NCI-H2227 (cell line): ENCODE measurements at regions not wholly inside any gene's neighbourhood (a gene's known extent, or its start where the extent isn't known, plus 50 kb on each side); places are given as distances from the start of the nearest gene placed in this dataset.
A peak's percentile ranks its signal among the peaks of the same experiment; 100 is the strongest.
"Not testable (repeated sequence)": the region's sequence is repeated elsewhere in the genome, so short reads cannot be mapped to it uniquely, and the experiment has no call there.

Source experiments
- DNase-seq: peaks from one replicate; lab custom pipeline; 2025; ENCODE audit not compliant: unreplicated experiment; lab: John Stamatoyannopoulos, UW

GRCh38 chr10:125554753-125555152 lies 128.2 kb downstream of the TEX36 start:
- no peak for DNase-seq

- no peak for DNase-seq
These were observed 128.8 kb downstream of the TEX36 start for GRCh38 chr10:125554016-125554703.

- DNase-seq: no peak
These were observed 129.9 kb downstream of the TEX36 start for GRCh38 chr10:125553091-125553490.

- no peak for DNase-seq
These were observed 131.7 kb downstream of the TEX36 start for GRCh38 chr10:125551247-125551646.

- no peak for DNase-seq
These were observed 132.6 kb downstream of the TEX36 start for GRCh38 chr10:125550362-125550761.

- no peak for DNase-seq
These were observed 133.3 kb downstream of the TEX36 start for GRCh38 chr10:125549653-125550052.

- DNase-seq: no peak
These were observed 134.1 kb downstream of the TEX36 start for GRCh38 chr10:125548878-125549277.

GRCh38 chr10:125548356-125548755 lies 134.6 kb downstream of the TEX36 start:
- DNase-seq: no peak

- no peak for DNase-seq
These were observed 135.8 kb downstream of the TEX36 start for GRCh38 chr10:125547010-125547650.

GRCh38 chr10:125543796-125544195 lies 139.2 kb downstream of the TEX36 start:
- DNase-seq: no peak

- peak; percentile 2 for DNase-seq
These were observed 143.8 kb downstream of the TEX36 start for GRCh38 chr10:125538947-125539731.

GRCh38 chr10:125536236-125536635 lies 146.7 kb downstream of the TEX36 start:
- DNase-seq: no peak

- no peak for DNase-seq
These were observed 147.4 kb downstream of the TEX36 start for GRCh38 chr10:125535559-125535958.

- no peak for DNase-seq
These were observed 148.4 kb downstream of the TEX36 start for GRCh38 chr10:125534515-125534914.

GRCh38 chr10:125533866-125534265 lies 149.1 kb downstream of the TEX36 start:
- no peak for DNase-seq

- peak; percentile 84 for DNase-seq
These were observed 151.5 kb downstream of the TEX36 start for GRCh38 chr10:125531465-125531864.

GRCh38 chr10:125523347-125523746 lies 159.6 kb downstream of the TEX36 start:
- DNase-seq: no peak

GRCh38 chr10:125521721-125522680 lies 161.0 kb downstream of the TEX36 start:
- no peak for DNase-seq

GRCh38 chr10:125520968-125521367 lies 162.0 kb downstream of the TEX36 start:
- no peak for DNase-seq

- DNase-seq: not testable (repeated sequence)
These were observed 164.6 kb downstream of the TEX36 start for GRCh38 chr10:125518397-125518796.

- no peak for DNase-seq
These were observed 167.4 kb downstream of the TEX36 start for GRCh38 chr10:125515571-125515970.
